Astrocyte of the spinal cord (primary cell): ENCODE measurements at regions not wholly inside any gene's neighbourhood (a gene's known extent, or its start where the extent isn't known, plus 50 kb on each side); places are given as distances from the start of the nearest gene placed in this dataset.
A peak's percentile ranks its signal among the peaks of the same experiment; 100 is the strongest.

ENCODE experiments used
- DNase-seq: peaks from one replicate; pipeline ENCODE4 v3.0.0; 2011; ENCODE audit warnings: low read depth, low spot score
- H3K4me3 ChIP-seq: 2 replicates; pipeline ENCODE4 v1.5.1; 2011; ENCODE audit warnings: low read depth, mild to moderate bottlenecking, low read length, moderate library complexity
- in situ Hi-C: cut with HindIII; loops from 2 replicates; pipeline ENCODE4 v1.10.0; 2017; ENCODE audit warnings: low sequenced_read_pairs
- TF ChIP-seq, protein P1 (sequence below): IDR thresholded peaks from 2 replicates; pipeline ENCODE4 v1.5.1; 2012; ENCODE audit warnings: low read depth, mild to moderate bottlenecking, low read length, inconsistent platforms

GRCh38 chr6:141552031-141552430 lies 580.7 kb upstream of the GJE1 start:
- DNase-seq = no peak
- TF ChIP-seq, protein P1, sequence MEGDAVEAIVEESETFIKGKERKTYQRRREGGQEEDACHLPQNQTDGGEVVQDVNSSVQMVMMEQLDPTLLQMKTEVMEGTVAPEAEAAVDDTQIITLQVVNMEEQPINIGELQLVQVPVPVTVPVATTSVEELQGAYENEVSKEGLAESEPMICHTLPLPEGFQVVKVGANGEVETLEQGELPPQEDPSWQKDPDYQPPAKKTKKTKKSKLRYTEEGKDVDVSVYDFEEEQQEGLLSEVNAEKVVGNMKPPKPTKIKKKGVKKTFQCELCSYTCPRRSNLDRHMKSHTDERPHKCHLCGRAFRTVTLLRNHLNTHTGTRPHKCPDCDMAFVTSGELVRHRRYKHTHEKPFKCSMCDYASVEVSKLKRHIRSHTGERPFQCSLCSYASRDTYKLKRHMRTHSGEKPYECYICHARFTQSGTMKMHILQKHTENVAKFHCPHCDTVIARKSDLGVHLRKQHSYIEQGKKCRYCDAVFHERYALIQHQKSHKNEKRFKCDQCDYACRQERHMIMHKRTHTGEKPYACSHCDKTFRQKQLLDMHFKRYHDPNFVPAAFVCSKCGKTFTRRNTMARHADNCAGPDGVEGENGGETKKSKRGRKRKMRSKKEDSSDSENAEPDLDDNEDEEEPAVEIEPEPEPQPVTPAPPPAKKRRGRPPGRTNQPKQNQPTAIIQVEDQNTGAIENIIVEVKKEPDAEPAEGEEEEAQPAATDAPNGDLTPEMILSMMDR = no peak
- in situ Hi-C loops = no loop called here
- H3K4me3 ChIP-seq = no peak overlapping the region

DNA sequence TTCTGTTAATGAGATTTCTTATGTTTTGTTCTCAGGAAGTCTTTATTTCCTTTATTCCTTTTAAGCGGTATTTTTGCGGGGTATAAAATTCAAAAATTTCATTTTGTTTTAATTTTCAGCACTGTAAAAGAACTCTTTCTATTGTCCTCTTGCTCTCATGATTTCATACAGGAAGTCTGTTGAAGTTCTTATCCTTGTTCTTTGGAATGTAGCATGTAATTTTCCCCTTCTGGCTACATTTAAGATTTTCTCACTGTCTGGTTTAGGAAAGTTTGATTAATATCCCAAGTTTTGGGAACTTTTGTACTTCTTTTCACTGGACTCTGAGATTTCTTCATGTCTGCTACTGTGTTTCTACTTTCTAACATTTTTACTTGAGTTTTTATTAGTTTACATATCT lies 581.4 kb upstream of the GJE1 start:
- no peak overlapping the region for H3K4me3 ChIP-seq
- in situ Hi-C loops = no loop called here
- TF ChIP-seq, protein P1 = no peak
- no peak for DNase-seq

DNA sequence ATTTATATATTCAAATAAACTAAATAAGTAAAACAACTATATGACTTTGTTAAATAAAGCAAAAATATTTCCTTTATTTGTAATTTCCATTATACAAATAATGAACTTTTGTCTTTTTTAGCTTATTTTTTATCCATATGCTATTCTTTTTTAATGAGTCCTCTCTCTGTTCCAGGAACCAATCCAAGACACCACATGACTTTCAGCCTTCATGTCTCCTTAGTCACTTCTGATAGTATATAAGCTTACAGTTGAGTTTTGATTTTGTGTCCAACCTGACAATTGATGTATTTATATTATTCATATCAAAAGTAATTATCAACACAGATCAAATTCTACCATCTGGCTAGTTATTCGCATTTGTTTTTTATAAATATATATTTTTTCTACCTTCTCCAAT lies 582.3 kb upstream of the GJE1 start:
- TF ChIP-seq, protein P1 = no peak
- no peak overlapping the region for H3K4me3 ChIP-seq
- DNase-seq = no peak
- in situ Hi-C loops = no loop called here

DNA sequence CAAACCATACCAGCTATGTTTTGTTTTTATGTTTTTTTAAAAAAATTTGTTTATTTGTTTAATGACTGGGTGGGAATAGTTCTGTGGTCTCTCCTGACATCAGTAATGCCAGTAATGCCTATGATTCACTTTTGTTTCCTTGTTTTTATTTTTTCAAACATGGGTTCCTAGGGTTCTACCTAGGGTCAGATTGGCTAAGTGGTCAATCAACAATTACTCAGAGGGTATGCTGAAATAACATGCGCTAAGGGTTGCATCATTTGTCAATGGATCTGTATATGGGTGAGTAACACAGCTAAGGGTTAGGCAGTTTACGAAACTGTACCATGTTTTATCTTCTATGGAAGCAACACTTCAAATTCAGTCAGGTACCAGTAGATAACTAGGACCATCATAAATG lies 583.8 kb upstream of the GJE1 start:
- peak; percentile 32 for DNase-seq
- TF ChIP-seq, protein P1 = no peak
- no peak overlapping the region for H3K4me3 ChIP-seq
- in situ Hi-C loops = no loop called here

GRCh38 chr6:141541581-141542324 lies 591.0 kb upstream of the GJE1 start:
- no peak for DNase-seq
- TF ChIP-seq, protein P1 = no peak
- in situ Hi-C loops = no loop called here
- H3K4me3 ChIP-seq = no peak overlapping the region

GRCh38 chr6:141540207-141540606 lies 592.5 kb upstream of the GJE1 start:
- in situ Hi-C loops = no loop called here
- TF ChIP-seq, protein P1 = no peak
- H3K4me3 ChIP-seq = no peak overlapping the region
- DNase-seq = no peak
